Endodermal cell (in vitro differentiated cells): ENCODE measurements at regions not wholly inside any gene's neighbourhood (a gene's known extent, or its start where the extent isn't known, plus 50 kb on each side); places are given as distances from the start of the nearest gene placed in this dataset.

ENCODE experiments used
- DNase-seq: peaks from one replicate; pipeline ENCODE4 v3.0.0-alpha.2; 2017
- H3K27ac ChIP-seq: 2 replicates; pipeline ENCODE4 v1.5.1; 2013; ENCODE audit warnings: mild to moderate bottlenecking, low read depth, low read length, moderate library complexity
- H3K27me3 ChIP-seq: 2 replicates; pipeline ENCODE4 v1.6.1; 2013; ENCODE audit warnings: mild to moderate bottlenecking, low read length, moderate library complexity; ENCODE audit not compliant: insufficient read depth, control insufficient read depth, poor library complexity, severe bottlenecking
- H3K36me3 ChIP-seq: 2 replicates; pipeline ENCODE4 v1.7.0; 2013; ENCODE audit warnings: mild to moderate bottlenecking, low read length, moderate library complexity; ENCODE audit not compliant: control insufficient read depth, insufficient read depth
- H3K4me1 ChIP-seq: one replicate; pipeline ENCODE4 v1.7.0; 2013; ENCODE audit warnings: low read length; ENCODE audit not compliant: control insufficient read depth, insufficient read depth
- H3K4me3 ChIP-seq: 2 replicates; pipeline ENCODE4 v1.5.1; 2013; ENCODE audit warnings: mild to moderate bottlenecking, low read length, moderate library complexity
- H3K9ac ChIP-seq: 2 replicates; pipeline ENCODE4 v1.6.1; 2013; ENCODE audit warnings: mild to moderate bottlenecking, low read length, moderate library complexity; ENCODE audit not compliant: poor library complexity, severe bottlenecking; ENCODE audit errors: extremely low read depth
- H3K9me3 ChIP-seq: 2 replicates; pipeline ENCODE4 v1.6.1; 2013; ENCODE audit warnings: mild to moderate bottlenecking, low read length, moderate library complexity; ENCODE audit not compliant: control insufficient read depth
- H3K27ac Mint-ChIP-seq: 2 replicates; pipeline ENCODE4 v1.8.0; 2020; ENCODE audit warnings: mixed read lengths
- H3K27me3 Mint-ChIP-seq: 2 replicates; pipeline ENCODE4 v1.8.0; 2021; ENCODE audit warnings: mild to moderate bottlenecking, mixed read lengths; ENCODE audit not compliant: insufficient read depth
- H3K36me3 Mint-ChIP-seq: 2 replicates; pipeline ENCODE4 v1.8.0; 2020; ENCODE audit warnings: low read depth, mixed read lengths
- H3K4me1 Mint-ChIP-seq: 2 replicates; pipeline ENCODE4 v1.8.0; 2020; ENCODE audit warnings: mixed read lengths
- H3K4me3 Mint-ChIP-seq: 2 replicates; pipeline ENCODE4 v1.8.0; 2020; ENCODE audit warnings: mild to moderate bottlenecking, moderate library complexity, mixed read lengths
- H3K9me3 Mint-ChIP-seq: 2 replicates; pipeline ENCODE4 v1.8.0; 2020; ENCODE audit warnings: mild to moderate bottlenecking, mixed read lengths
- CTCF ChIP-seq: fragments of 200-600 bp; sonication (generic); conservative IDR thresholded peaks from 2 replicates; pipeline ENCODE4 v1.5.0; 2021; ENCODE audit warnings: antibody characterized with exemption, mild to moderate bottlenecking
- WGBS, 2 experiments: methylation state at CpG; one replicate each; pipeline versions ENCODE4 v1.1.5 to v1.1.7; 2013; ENCODE audit warnings: missing lambda C conversion rate in 2 of 2, mixed read lengths in 1 of 2; ENCODE audit not compliant: insufficient coverage in 1 of 2, insufficient read length in 1 of 2; 5-methylcytosine and 5-hydroxymethylcytosine counted together

DNA sequence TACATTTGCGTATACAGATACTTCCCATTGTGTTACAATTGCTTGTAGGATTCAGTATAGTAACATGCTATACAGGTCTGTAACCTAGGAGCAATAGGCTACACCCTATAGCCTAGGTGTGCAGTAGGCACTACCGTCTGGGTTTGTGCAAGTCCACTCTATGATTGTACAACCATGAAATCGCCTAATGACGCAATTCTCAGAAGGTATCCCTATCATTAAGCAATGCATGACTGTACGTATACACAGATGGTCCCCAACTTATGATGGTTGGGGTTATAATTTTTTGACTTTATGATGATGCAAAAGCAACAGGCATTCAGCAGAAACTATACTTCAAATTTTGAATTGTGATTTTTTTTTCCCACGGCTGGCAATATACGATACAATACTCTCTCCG is 458.2 kb upstream of the NOX3 start:
- WGBS, 2 experiments, result 94 to 96% methylated on average over 5 to 8 of the region's 8 CpGs
- no peak overlapping the region for H3K9ac ChIP-seq

GRCh38 chr6:155909710-155910109 is 454.1 kb upstream of the NOX3 start:
- H3K9me3 ChIP-seq, result no peaks in the 10 kb centered on the region
- no peaks in the 10 kb centered on the region for H3K36me3 ChIP-seq
- Mint-ChIP-seq H3K4me1 (peaks cover 12% of the 10 kb centered on the region), H3K36me3 (no peaks in the 10 kb centered on the region), H3K9me3 (no peaks in the 10 kb centered on the region), H3K27me3 (no peaks in the 10 kb centered on the region), H3K4me3 (no peak overlapping the region), H3K27ac (no peak overlapping the region)
- H3K27ac ChIP-seq, result no peak overlapping the region
- no peaks in the 10 kb centered on the region for H3K27me3 ChIP-seq
- no peak for TF ChIP-seq CTCF
- DNase-seq, result peak; percentile 53
- H3K4me1 ChIP-seq, result no peaks in the 10 kb centered on the region
- H3K9ac ChIP-seq, result no peak overlapping the region
- WGBS, 2 experiments, result 60 to 87% methylated on average over 1 to 2 of the region's 2 CpGs
- H3K4me3 ChIP-seq, result no peak overlapping the region

More for the DNA sequence above, 458.2 kb upstream of the NOX3 start:
- DNase-seq, result no peak
- Mint-ChIP-seq H3K27me3 (no peaks in the 10 kb centered on the region), H3K9me3 (no peaks in the 10 kb centered on the region), H3K36me3 (no peaks in the 10 kb centered on the region), H3K4me1 (peaks cover 12% of the 10 kb centered on the region), H3K4me3 (no peak overlapping the region), H3K27ac (no peak overlapping the region)
- Histone ChIP-seq H3K27me3 (no peaks in the 10 kb centered on the region), H3K36me3 (no peaks in the 10 kb centered on the region), H3K9me3 (no peaks in the 10 kb centered on the region), H3K4me1 (no peaks in the 10 kb centered on the region), H3K4me3 (no peak overlapping the region), H3K27ac (no peak overlapping the region)
- no peak for TF ChIP-seq CTCF

GRCh38 chr6:155895641-155896040 is 440.0 kb upstream of the NOX3 start:
- 89 to 92% methylated on average over 3 of the region's 3 CpGs for WGBS, 2 experiments
- no peak overlapping the region for H3K27ac Mint-ChIP-seq
- DNase-seq, result no peak

More at GRCh38 chr6:155895641-155896040, 440.0 kb upstream of the NOX3 start:
- H3K36me3 Mint-ChIP-seq, result no peaks in the 10 kb centered on the region
- H3K4me1 Mint-ChIP-seq, result peaks cover 2% of the 10 kb centered on the region
- H3K27me3 Mint-ChIP-seq, result no peaks in the 10 kb centered on the region
- Histone ChIP-seq H3K4me1 (no peaks in the 10 kb centered on the region), H3K9me3 (no peaks in the 10 kb centered on the region), H3K9ac (no peak overlapping the region), H3K4me3 (no peak overlapping the region), H3K27me3 (no peaks in the 10 kb centered on the region), H3K27ac (no peak overlapping the region), H3K36me3 (no peaks in the 10 kb centered on the region)
- peaks cover 3% of the 10 kb centered on the region for H3K9me3 Mint-ChIP-seq
- TF ChIP-seq CTCF, result no peak
- H3K4me3 Mint-ChIP-seq, result no peak overlapping the region
